K562 (cell line): ENCODE measurements at regions not wholly inside any gene's neighbourhood (a gene's known extent, or its start where the extent isn't known, plus 50 kb on each side); places are given as distances from the start of the nearest gene placed in this dataset.

Source experiments
- ELK1 ChIP-seq: sonication (generic); formaldehyde crosslinking; IDR thresholded peaks from 2 replicates; pipeline ENCODE4 v1.8.1; 2022; ENCODE audit warnings: missing genetic modification reagents
- EZH2 ChIP-seq: IDR thresholded peaks from 2 replicates; pipeline ENCODE4 v1.6.1; 2012; ENCODE audit warnings: low read depth, mild to moderate bottlenecking, inconsistent platforms, low read length, borderline replicate concordance
- POLR2A ChIP-seq: fragments of 450-650 bp; conservative IDR thresholded peaks from 2 replicates; pipeline ENCODE4 v1.6.1; 2016
- SLC30A9 ChIP-seq: fragments of 250-450 bp; sonication (Bioruptor Pico); IDR thresholded peaks from 2 replicates; pipeline ENCODE4 v1.8.0; 2022; ENCODE audit warnings: mild to moderate bottlenecking, moderate library complexity
- ZNF347 ChIP-seq: fragments of 450-650 bp; formaldehyde crosslinking; IDR thresholded peaks from 2 replicates; pipeline ENCODE4 v1.4.0; 2020; ENCODE audit warnings: low read depth, mild to moderate bottlenecking, moderate library complexity
- ZNF57 ChIP-seq: fragments of 450-650 bp; formaldehyde crosslinking; IDR thresholded peaks from 2 replicates; pipeline ENCODE4 v1.4.0; 2020; ENCODE audit warnings: mild to moderate bottlenecking, moderate library complexity

- TF ChIP-seq ZNF347 (CRISPR knock-in tag) (no peak), POLR2A (no peak), ZNF57 (CRISPR knock-in tag) (no peak), EZH2 (no peak), SLC30A9 (CRISPR knock-in tag) (no peak), ELK1 (no peak)
Measured at GRCh38 chr20:11497545-11497944, 420.1 kb upstream of the BTBD3 start.
